ENCODE measurements at regions not wholly inside any gene's neighbourhood (a gene's known extent, or its start where the extent isn't known, plus 50 kb on each side); places are given as distances from the start of the nearest gene placed in this dataset.

DNA sequence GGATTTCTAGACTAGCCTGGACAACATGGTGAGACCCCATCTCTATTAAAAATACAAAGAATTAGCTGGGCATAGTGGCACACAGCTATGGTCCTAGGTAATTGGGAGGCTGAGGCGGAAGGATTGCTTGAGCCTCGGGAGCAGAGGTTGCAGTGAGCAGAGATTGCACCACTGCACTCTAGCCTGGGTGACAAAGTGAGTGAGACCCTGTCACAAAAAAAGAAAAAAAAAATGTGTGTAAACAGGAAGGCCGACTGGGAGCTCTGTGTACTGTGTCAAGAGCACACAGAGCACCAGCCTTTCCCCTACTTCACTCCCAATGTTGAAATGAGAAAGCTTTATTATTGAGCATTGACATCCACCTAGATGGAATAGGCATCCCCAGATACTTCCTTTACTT, 681.7 kb upstream of the FSHR start:
- no peaks in the 10 kb centered on the region for H3K4me1 Mint-ChIP-seq (ENCODE audit: low read depth, unreplicated experiment)
- no TSS peak for BruUV-seq (replicated peaks)
- H3K36me3 Mint-ChIP-seq (ENCODE audit: insufficient read depth, unreplicated experiment) = no peaks in the 10 kb centered on the region
- no peaks in the 10 kb centered on the region for H3K27me3 ChIP-seq (replicated peaks; ENCODE audit: control insufficient read depth, insufficient read depth, low read length)
- H3K4me3 ChIP-seq (ENCODE audit: low read depth, low read length) = no peak overlapping the region
- H3K27ac Mint-ChIP-seq (ENCODE audit: unreplicated experiment) = no peak overlapping the region
- intact Hi-C loops (cut with micrococcal nuclease; ENCODE audit: unreplicated experiment) = no loop called here
- H3K9me3 Mint-ChIP-seq (ENCODE audit: unreplicated experiment) = no peaks in the 10 kb centered on the region
- no peaks in the 10 kb centered on the region for H3K4me1 ChIP-seq
- no peaks in the 10 kb centered on the region for H3K36me3 ChIP-seq (ENCODE audit: control insufficient read depth, insufficient read depth, low read length)
- no peak overlapping the region for H3K4me3 Mint-ChIP-seq (ENCODE audit: unreplicated experiment)
- TF ChIP-seq, protein P1, sequence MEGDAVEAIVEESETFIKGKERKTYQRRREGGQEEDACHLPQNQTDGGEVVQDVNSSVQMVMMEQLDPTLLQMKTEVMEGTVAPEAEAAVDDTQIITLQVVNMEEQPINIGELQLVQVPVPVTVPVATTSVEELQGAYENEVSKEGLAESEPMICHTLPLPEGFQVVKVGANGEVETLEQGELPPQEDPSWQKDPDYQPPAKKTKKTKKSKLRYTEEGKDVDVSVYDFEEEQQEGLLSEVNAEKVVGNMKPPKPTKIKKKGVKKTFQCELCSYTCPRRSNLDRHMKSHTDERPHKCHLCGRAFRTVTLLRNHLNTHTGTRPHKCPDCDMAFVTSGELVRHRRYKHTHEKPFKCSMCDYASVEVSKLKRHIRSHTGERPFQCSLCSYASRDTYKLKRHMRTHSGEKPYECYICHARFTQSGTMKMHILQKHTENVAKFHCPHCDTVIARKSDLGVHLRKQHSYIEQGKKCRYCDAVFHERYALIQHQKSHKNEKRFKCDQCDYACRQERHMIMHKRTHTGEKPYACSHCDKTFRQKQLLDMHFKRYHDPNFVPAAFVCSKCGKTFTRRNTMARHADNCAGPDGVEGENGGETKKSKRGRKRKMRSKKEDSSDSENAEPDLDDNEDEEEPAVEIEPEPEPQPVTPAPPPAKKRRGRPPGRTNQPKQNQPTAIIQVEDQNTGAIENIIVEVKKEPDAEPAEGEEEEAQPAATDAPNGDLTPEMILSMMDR (IDR thresholded peaks at IDR 0.05; ENCODE audit: insufficient read depth in 1 of 2, low read depth in 1 of 2, low read length in 1 of 2, severe bottlenecking in 1 of 2, unreplicated experiment in 1 of 2) = no peak
- H3K9me3 ChIP-seq = no peaks in the 10 kb centered on the region
- H3K27me3 Mint-ChIP-seq (ENCODE audit: insufficient read depth, unreplicated experiment) = peaks cover 2% of the 10 kb centered on the region
- POLR2A ChIA-PET = no interaction called here
- CTCF ChIA-PET = no interaction called here
- DNase-seq = no peak

GRCh38 chr2:49834433-49834832, 680.1 kb upstream of the FSHR start:
- no TSS peak for BruUV-seq (replicated peaks)
- intact Hi-C loops (cut with micrococcal nuclease; ENCODE audit: unreplicated experiment) = no loop called here
- Histone ChIP-seq H3K36me3 (ENCODE audit: control insufficient read depth, insufficient read depth, low read length) (no peaks in the 10 kb centered on the region), H3K4me3 (ENCODE audit: low read depth, low read length) (no peak overlapping the region), H3K27me3 (replicated peaks; ENCODE audit: control insufficient read depth, insufficient read depth, low read length) (no peaks in the 10 kb centered on the region), H3K4me1 (no peaks in the 10 kb centered on the region), H3K9me3 (no peaks in the 10 kb centered on the region)
- Mint-ChIP-seq H3K27ac (ENCODE audit: unreplicated experiment) (no peak overlapping the region), H3K9me3 (ENCODE audit: unreplicated experiment) (no peaks in the 10 kb centered on the region), H3K4me3 (ENCODE audit: unreplicated experiment) (no peak overlapping the region), H3K36me3 (ENCODE audit: insufficient read depth, unreplicated experiment) (no peaks in the 10 kb centered on the region), H3K27me3 (ENCODE audit: insufficient read depth, unreplicated experiment) (no peaks in the 10 kb centered on the region), H3K4me1 (ENCODE audit: low read depth, unreplicated experiment) (no peaks in the 10 kb centered on the region)
- ChIA-PET POLR2A (no interaction called here), CTCF (no interaction called here)
- DNase-seq = no peak
- TF ChIP-seq, protein P1 (IDR thresholded peaks at IDR 0.05; ENCODE audit: insufficient read depth in 1 of 2, low read depth in 1 of 2, low read length in 1 of 2, severe bottlenecking in 1 of 2, unreplicated experiment in 1 of 2) = no peak

- H3K4me3 Mint-ChIP-seq (ENCODE audit: unreplicated experiment) = no peak overlapping the region
- ChIA-PET CTCF (no interaction called here), POLR2A (no interaction called here)
- Histone ChIP-seq H3K4me3 (ENCODE audit: low read depth, low read length) (no peak overlapping the region), H3K36me3 (ENCODE audit: control insufficient read depth, insufficient read depth, low read length) (no peaks in the 10 kb centered on the region), H3K27me3 (replicated peaks; ENCODE audit: control insufficient read depth, insufficient read depth, low read length) (no peaks in the 10 kb centered on the region), H3K4me1 (no peaks in the 10 kb centered on the region), H3K9me3 (no peaks in the 10 kb centered on the region)
- H3K36me3 Mint-ChIP-seq (ENCODE audit: insufficient read depth, unreplicated experiment) = no peaks in the 10 kb centered on the region
- intact Hi-C loops (cut with micrococcal nuclease; ENCODE audit: unreplicated experiment) = no loop called here
- no peak overlapping the region for H3K27ac Mint-ChIP-seq (ENCODE audit: unreplicated experiment)
- TF ChIP-seq, protein P1 (IDR thresholded peaks at IDR 0.05; ENCODE audit: insufficient read depth in 1 of 2, low read depth in 1 of 2, low read length in 1 of 2, severe bottlenecking in 1 of 2, unreplicated experiment in 1 of 2) = no peak
- no peaks in the 10 kb centered on the region for H3K27me3 Mint-ChIP-seq (ENCODE audit: insufficient read depth, unreplicated experiment)
- no peaks in the 10 kb centered on the region for H3K4me1 Mint-ChIP-seq (ENCODE audit: low read depth, unreplicated experiment)
- BruUV-seq (replicated peaks) = no TSS peak
- no peak for DNase-seq
- H3K9me3 Mint-ChIP-seq (ENCODE audit: unreplicated experiment) = no peaks in the 10 kb centered on the region
These were observed 678.2 kb upstream of the FSHR start for GRCh38 chr2:49832555-49832954.
